Mesothelial cell of epicardium (in vitro differentiated cells): ENCODE measurements at regions not wholly inside any gene's neighbourhood (a gene's known extent, or its start where the extent isn't known, plus 50 kb on each side); places are given as distances from the start of the nearest gene placed in this dataset.
"Not testable (repeated sequence)": the region's sequence is repeated elsewhere in the genome, so short reads cannot be mapped to it uniquely, and the experiment has no call there.

Experiments used
- DNase-seq, 2 experiments: peaks; one replicate each; pipeline ENCODE4 v3.0.0; 2021; ENCODE audit warnings: low spot score in 2 of 2; ENCODE audit not compliant: unreplicated experiment in 2 of 2
- H3K27ac Mint-ChIP-seq: 2 replicates; pipeline ENCODE4 v1.8.0; 2021; ENCODE audit warnings: mixed read lengths
- H3K27me3 Mint-ChIP-seq: 2 replicates; pipeline ENCODE4 v1.8.0; 2021; ENCODE audit warnings: low read depth, mixed read lengths
- H3K36me3 Mint-ChIP-seq: 2 replicates; pipeline ENCODE4 v1.8.0; 2021; ENCODE audit warnings: mixed read lengths
- H3K4me1 Mint-ChIP-seq: 2 replicates; pipeline ENCODE4 v1.8.0; 2021; ENCODE audit warnings: mixed read lengths
- H3K4me3 Mint-ChIP-seq: 2 replicates; pipeline ENCODE4 v1.8.0; 2021; ENCODE audit warnings: mild to moderate bottlenecking, moderate library complexity, mixed read lengths
- H3K9me3 Mint-ChIP-seq: 2 replicates; pipeline ENCODE4 v1.8.0; 2021; ENCODE audit warnings: mixed read lengths
- TF ChIP-seq, protein P1 (sequence below): fragments of 200-600 bp; sonication (generic); IDR thresholded peaks from one replicate; pipeline ENCODE4 v1.5.0; 2021; ENCODE audit warnings: antibody characterized with exemption; ENCODE audit not compliant: unreplicated experiment

DNA sequence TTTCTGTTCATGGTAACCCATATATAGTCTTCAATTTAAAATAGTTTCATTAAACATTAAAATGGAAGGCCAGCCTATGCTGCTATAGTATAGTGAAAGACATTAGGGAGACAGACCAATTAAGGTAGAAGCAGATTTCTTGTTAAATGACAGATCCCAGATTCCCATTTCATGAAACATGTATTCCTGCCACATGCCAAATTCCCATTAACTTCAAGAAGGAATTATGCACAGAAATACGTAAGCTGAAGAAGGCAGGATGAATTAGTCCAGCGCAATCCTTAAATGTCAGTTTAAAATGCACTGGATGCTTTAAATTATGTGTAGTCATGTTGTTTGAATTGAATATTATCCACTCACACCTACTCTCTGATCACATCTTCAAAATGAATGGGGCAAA, 424.9 kb downstream of the SH2D1A start:
- no peaks in the 10 kb centered on the region for H3K27me3 Mint-ChIP-seq
- H3K9me3 Mint-ChIP-seq = peaks cover 7% of the 10 kb centered on the region
- no peak overlapping the region for H3K4me3 Mint-ChIP-seq
- DNase-seq = no peak
- TF ChIP-seq, protein P1, sequence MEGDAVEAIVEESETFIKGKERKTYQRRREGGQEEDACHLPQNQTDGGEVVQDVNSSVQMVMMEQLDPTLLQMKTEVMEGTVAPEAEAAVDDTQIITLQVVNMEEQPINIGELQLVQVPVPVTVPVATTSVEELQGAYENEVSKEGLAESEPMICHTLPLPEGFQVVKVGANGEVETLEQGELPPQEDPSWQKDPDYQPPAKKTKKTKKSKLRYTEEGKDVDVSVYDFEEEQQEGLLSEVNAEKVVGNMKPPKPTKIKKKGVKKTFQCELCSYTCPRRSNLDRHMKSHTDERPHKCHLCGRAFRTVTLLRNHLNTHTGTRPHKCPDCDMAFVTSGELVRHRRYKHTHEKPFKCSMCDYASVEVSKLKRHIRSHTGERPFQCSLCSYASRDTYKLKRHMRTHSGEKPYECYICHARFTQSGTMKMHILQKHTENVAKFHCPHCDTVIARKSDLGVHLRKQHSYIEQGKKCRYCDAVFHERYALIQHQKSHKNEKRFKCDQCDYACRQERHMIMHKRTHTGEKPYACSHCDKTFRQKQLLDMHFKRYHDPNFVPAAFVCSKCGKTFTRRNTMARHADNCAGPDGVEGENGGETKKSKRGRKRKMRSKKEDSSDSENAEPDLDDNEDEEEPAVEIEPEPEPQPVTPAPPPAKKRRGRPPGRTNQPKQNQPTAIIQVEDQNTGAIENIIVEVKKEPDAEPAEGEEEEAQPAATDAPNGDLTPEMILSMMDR = no peak
- no peaks in the 10 kb centered on the region for H3K36me3 Mint-ChIP-seq
- H3K4me1 Mint-ChIP-seq = no peaks in the 10 kb centered on the region
- no peak overlapping the region for H3K27ac Mint-ChIP-seq

DNA sequence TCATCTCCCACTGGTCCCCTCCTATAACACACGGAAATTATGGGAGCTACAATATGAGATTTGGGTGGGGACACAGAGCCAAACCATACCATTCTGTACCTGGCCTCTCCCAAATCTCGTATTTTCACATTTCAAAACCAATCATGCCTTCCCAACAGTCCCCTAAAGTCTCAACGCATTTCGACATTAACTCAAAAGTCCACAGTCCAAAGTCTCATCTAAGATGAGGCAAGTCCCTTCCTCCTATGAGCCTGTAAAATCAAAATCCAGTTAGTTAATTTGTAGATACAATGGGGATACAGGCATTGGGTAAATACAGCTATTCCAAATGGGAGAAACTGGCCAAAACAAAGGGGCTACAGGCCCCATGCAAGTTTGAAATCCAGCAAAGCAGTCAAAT, 441.9 kb downstream of the SH2D1A start:
- H3K27me3 Mint-ChIP-seq, H3K4me1 Mint-ChIP-seq, H3K36me3 Mint-ChIP-seq, H3K27ac Mint-ChIP-seq, H3K4me3 Mint-ChIP-seq, DNase-seq: not testable (repeated sequence)
- peaks cover 21% of the 10 kb centered on the region for H3K9me3 Mint-ChIP-seq

- not testable (repeated sequence) for H3K4me1 Mint-ChIP-seq, H3K36me3 Mint-ChIP-seq, DNase-seq, H3K27me3 Mint-ChIP-seq, H3K27ac Mint-ChIP-seq, H3K4me3 Mint-ChIP-seq
- H3K9me3 Mint-ChIP-seq = peaks cover 21% of the 10 kb centered on the region
Measured at GRCh38 chrX:124789874-124790273, 443.5 kb downstream of the SH2D1A start.

- Mint-ChIP-seq H3K4me3 (no peak overlapping the region), H3K27ac (no peak overlapping the region)
Measured at GRCh38 chrX:124791492-124792095, 445.2 kb downstream of the SH2D1A start.

DNA sequence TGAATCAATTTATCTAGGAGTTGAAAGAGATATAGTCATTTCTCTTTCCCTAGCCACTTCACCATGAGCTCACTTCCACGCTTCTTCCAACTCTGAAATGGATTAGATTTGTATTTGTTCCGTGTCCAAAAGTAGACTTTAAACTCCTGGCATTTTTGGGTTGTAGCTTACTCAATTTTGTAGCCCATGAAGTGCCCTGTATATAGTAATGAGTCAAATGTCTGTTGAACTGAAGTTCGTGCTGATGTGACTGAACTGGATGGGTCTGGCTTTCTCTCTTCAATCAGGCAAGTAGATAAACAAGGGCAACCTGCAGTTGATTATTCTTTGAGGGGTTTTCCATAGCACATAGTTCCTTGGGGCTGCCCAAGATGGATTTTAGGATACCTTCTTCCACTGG, 450.6 kb downstream of the SH2D1A start:
- TF ChIP-seq, protein P1 = no peak
- Mint-ChIP-seq H3K27me3 (peaks cover 3% of the 10 kb centered on the region), H3K27ac (no peak overlapping the region), H3K36me3 (peaks cover 5% of the 10 kb centered on the region), H3K4me1 (no peaks in the 10 kb centered on the region), H3K4me3 (no peak overlapping the region), H3K9me3 (peaks cover 32% of the 10 kb centered on the region)
- no peak for DNase-seq

More at GRCh38 chrX:124791492-124792095, 445.2 kb downstream of the SH2D1A start:
- H3K36me3 Mint-ChIP-seq = no peaks in the 10 kb centered on the region
- H3K27me3 Mint-ChIP-seq = peaks cover 3% of the 10 kb centered on the region
- H3K4me1 Mint-ChIP-seq = no peaks in the 10 kb centered on the region
- peaks cover 21% of the 10 kb centered on the region for H3K9me3 Mint-ChIP-seq
- DNase-seq = no peak
- TF ChIP-seq, protein P1 = no peak

DNA sequence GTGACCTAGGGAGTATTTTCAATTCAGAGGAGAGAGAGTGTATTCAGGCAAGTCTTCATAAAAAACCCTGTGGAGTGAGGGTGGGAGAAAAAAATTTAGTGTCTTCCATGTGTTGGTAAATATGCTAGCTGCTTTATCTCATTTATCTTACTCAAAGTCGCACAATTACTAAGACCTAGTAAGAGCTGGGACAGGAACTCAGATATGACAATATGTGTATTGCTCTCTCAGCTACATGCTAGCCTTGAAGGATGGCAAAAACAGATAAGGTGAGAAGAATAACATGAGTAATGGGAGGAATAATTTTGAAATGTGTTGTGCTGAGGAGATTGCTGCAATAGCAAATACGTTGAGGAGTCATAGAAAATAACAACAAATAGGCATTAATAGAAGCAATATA, 458.6 kb downstream of the SH2D1A start:
- DNase-seq = no peak
- H3K4me1 Mint-ChIP-seq = no peaks in the 10 kb centered on the region
- H3K36me3 Mint-ChIP-seq = no peaks in the 10 kb centered on the region
- TF ChIP-seq, protein P1 = no peak
- no peak overlapping the region for H3K27ac Mint-ChIP-seq
- no peak overlapping the region for H3K4me3 Mint-ChIP-seq
- no peaks in the 10 kb centered on the region for H3K27me3 Mint-ChIP-seq
- peaks cover 56% of the 10 kb centered on the region for H3K9me3 Mint-ChIP-seq

DNA sequence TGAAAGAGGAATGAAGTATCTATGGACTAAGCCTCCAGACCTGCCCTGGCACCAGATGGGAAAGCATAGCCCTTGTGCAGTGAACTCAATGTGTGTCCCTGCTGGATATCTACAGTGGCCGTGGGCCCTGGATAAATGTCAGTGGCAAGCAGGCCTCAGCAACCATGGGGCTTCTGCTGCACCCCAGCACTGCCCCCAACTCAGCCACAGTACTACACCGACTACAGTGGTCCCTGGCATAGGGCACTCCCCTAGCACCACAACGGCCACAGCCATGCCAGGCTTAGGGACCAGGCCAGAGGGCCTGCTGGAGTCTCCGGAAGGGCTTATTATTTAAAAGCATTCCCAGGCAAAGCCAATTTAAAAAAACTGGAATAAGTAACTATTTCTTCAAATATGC, 459.1 kb downstream of the SH2D1A start:
- peaks cover 55% of the 10 kb centered on the region for H3K9me3 Mint-ChIP-seq
- DNase-seq = no peak
- H3K4me1 Mint-ChIP-seq = no peaks in the 10 kb centered on the region
- H3K36me3 Mint-ChIP-seq = no peaks in the 10 kb centered on the region
- no peaks in the 10 kb centered on the region for H3K27me3 Mint-ChIP-seq
- TF ChIP-seq, protein P1 = no peak
- H3K4me3 Mint-ChIP-seq = no peak overlapping the region
- H3K27ac Mint-ChIP-seq = no peak overlapping the region
